ENCODE measurements at regions not wholly inside any gene's neighbourhood (a gene's known extent, or its start where the extent isn't known, plus 50 kb on each side); places are given as distances from the start of the nearest gene placed in this dataset.

DNA sequence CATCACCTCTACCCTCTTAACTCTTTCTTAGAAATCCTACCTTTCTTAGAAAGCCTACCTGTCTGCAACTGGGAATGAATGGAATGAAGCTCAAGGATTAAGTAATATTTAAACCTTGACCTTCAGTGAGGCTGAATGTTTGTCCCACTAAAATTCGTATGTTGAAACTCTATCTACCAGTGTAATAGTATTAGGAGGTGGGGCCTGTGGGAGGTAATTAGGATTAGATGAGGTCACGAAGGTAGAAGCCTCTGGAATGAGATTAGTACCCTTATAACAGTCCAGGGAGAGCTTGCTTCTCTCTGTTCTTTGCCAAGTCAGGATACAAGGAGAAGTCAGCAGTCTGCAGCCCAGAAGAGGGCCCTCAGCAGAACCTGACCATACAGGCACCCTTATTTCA lies 158.0 kb downstream of the TENT5A start:
- TF ChIP-seq, protein P1, sequence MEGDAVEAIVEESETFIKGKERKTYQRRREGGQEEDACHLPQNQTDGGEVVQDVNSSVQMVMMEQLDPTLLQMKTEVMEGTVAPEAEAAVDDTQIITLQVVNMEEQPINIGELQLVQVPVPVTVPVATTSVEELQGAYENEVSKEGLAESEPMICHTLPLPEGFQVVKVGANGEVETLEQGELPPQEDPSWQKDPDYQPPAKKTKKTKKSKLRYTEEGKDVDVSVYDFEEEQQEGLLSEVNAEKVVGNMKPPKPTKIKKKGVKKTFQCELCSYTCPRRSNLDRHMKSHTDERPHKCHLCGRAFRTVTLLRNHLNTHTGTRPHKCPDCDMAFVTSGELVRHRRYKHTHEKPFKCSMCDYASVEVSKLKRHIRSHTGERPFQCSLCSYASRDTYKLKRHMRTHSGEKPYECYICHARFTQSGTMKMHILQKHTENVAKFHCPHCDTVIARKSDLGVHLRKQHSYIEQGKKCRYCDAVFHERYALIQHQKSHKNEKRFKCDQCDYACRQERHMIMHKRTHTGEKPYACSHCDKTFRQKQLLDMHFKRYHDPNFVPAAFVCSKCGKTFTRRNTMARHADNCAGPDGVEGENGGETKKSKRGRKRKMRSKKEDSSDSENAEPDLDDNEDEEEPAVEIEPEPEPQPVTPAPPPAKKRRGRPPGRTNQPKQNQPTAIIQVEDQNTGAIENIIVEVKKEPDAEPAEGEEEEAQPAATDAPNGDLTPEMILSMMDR (conservative IDR thresholded peaks at IDR 0.05; ENCODE audit: low read length) = no peak
- no peak for TF ChIP-seq EZH2phosphoT487 (IDR thresholded peaks at IDR 0.05; ENCODE audit: borderline replicate concordance, low read depth, low read length)
